Endodermal cell (in vitro differentiated cells): ENCODE measurements at regions not wholly inside any gene's neighbourhood (a gene's known extent, or its start where the extent isn't known, plus 50 kb on each side); places are given as distances from the start of the nearest gene placed in this dataset.
"Not testable (repeated sequence)": the region's sequence is repeated elsewhere in the genome, so short reads cannot be mapped to it uniquely, and the experiment has no call there.

Source experiments
- DNase-seq: peaks from one replicate; pipeline ENCODE4 v3.0.0-alpha.2; 2017
- H3K27ac ChIP-seq: 2 replicates; pipeline ENCODE4 v1.5.1; 2013; ENCODE audit warnings: mild to moderate bottlenecking, low read depth, low read length, moderate library complexity
- H3K27me3 ChIP-seq: 2 replicates; pipeline ENCODE4 v1.6.1; 2013; ENCODE audit warnings: mild to moderate bottlenecking, low read length, moderate library complexity; ENCODE audit not compliant: insufficient read depth, control insufficient read depth, poor library complexity, severe bottlenecking
- H3K36me3 ChIP-seq: 2 replicates; pipeline ENCODE4 v1.7.0; 2013; ENCODE audit warnings: mild to moderate bottlenecking, low read length, moderate library complexity; ENCODE audit not compliant: control insufficient read depth, insufficient read depth
- H3K4me1 ChIP-seq: one replicate; pipeline ENCODE4 v1.7.0; 2013; ENCODE audit warnings: low read length; ENCODE audit not compliant: control insufficient read depth, insufficient read depth
- H3K4me3 ChIP-seq: 2 replicates; pipeline ENCODE4 v1.5.1; 2013; ENCODE audit warnings: mild to moderate bottlenecking, low read length, moderate library complexity
- H3K9ac ChIP-seq: 2 replicates; pipeline ENCODE4 v1.6.1; 2013; ENCODE audit warnings: mild to moderate bottlenecking, low read length, moderate library complexity; ENCODE audit not compliant: poor library complexity, severe bottlenecking; ENCODE audit errors: extremely low read depth
- H3K9me3 ChIP-seq: 2 replicates; pipeline ENCODE4 v1.6.1; 2013; ENCODE audit warnings: mild to moderate bottlenecking, low read length, moderate library complexity; ENCODE audit not compliant: control insufficient read depth
- H3K27ac Mint-ChIP-seq: 2 replicates; pipeline ENCODE4 v1.8.0; 2020; ENCODE audit warnings: mixed read lengths
- H3K27me3 Mint-ChIP-seq: 2 replicates; pipeline ENCODE4 v1.8.0; 2021; ENCODE audit warnings: mild to moderate bottlenecking, mixed read lengths; ENCODE audit not compliant: insufficient read depth
- H3K36me3 Mint-ChIP-seq: 2 replicates; pipeline ENCODE4 v1.8.0; 2020; ENCODE audit warnings: low read depth, mixed read lengths
- H3K4me1 Mint-ChIP-seq: 2 replicates; pipeline ENCODE4 v1.8.0; 2020; ENCODE audit warnings: mixed read lengths
- H3K4me3 Mint-ChIP-seq: 2 replicates; pipeline ENCODE4 v1.8.0; 2020; ENCODE audit warnings: mild to moderate bottlenecking, moderate library complexity, mixed read lengths
- H3K9me3 Mint-ChIP-seq: 2 replicates; pipeline ENCODE4 v1.8.0; 2020; ENCODE audit warnings: mild to moderate bottlenecking, mixed read lengths
- CTCF ChIP-seq: fragments of 200-600 bp; sonication (generic); conservative IDR thresholded peaks from 2 replicates; pipeline ENCODE4 v1.5.0; 2021; ENCODE audit warnings: antibody characterized with exemption, mild to moderate bottlenecking
- WGBS, 2 experiments: methylation state at CpG; one replicate each; pipeline versions ENCODE4 v1.1.5 to v1.1.7; 2013; ENCODE audit warnings: missing lambda C conversion rate in 2 of 2, mixed read lengths in 1 of 2; ENCODE audit not compliant: insufficient coverage in 1 of 2, insufficient read length in 1 of 2; 5-methylcytosine and 5-hydroxymethylcytosine counted together

DNA sequence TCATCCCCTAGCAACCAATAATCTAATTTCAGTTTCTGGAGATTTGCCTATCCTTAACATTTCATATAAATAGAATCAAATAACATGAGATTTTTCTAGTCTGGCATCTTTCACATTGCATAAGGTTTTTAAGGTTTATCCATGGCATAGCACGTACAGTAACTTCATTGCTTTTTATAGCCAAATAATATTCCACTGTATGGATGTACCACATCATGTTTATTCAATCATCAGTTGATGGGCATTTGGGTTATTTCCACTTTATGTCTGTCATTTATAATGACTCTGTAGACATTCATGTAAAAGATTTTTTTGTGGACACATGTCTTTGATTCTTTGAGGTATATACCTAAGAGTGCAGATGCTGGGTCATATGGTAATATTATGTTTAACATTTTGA lies 1052.6 kb downstream of the DNAJB9 start:
- no peaks in the 10 kb centered on the region for H3K4me1 ChIP-seq
- no peak overlapping the region for H3K9ac ChIP-seq
- Mint-ChIP-seq H3K27ac (no peak overlapping the region), H3K27me3 (no peaks in the 10 kb centered on the region), H3K36me3 (peaks cover 2% of the 10 kb centered on the region), H3K4me3 (no peak overlapping the region), H3K4me1 (no peaks in the 10 kb centered on the region), H3K9me3 (peaks cover 44% of the 10 kb centered on the region)
- no peak overlapping the region for H3K27ac ChIP-seq
- H3K4me3 ChIP-seq: no peak overlapping the region
- peaks cover 34% of the 10 kb centered on the region for H3K9me3 ChIP-seq
- H3K27me3 ChIP-seq: no peaks in the 10 kb centered on the region
- no peak for DNase-seq
- TF ChIP-seq CTCF: no peak
- 100% methylated on average over 1 of the region's 1 CpG; no CpG with 5 or more reads in 1 of the 2 experiments for WGBS, 2 experiments
- H3K36me3 ChIP-seq: no peaks in the 10 kb centered on the region

DNA sequence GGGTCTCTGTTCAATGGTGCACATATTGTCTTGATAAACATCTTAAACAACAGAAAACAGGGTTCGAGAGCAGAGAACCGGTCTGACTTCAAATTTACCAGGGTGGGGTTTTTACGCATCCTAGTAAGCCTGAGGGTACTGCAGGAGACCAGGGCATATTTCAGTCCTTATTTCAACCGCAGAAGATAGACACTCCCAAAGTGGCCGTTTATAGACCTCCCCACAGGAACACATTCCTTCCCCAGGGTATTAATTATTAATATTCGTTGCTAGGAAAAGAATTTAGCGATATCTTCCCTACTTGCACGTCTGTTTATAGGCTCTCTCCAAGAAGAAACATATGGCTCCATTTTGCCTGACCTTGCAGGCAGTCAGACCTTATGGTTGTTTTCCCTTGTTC lies 1063.2 kb downstream of the DNAJB9 start:
- 81 to 82% methylated on average over 8 of the region's 8 CpGs for WGBS, 2 experiments
- H3K27me3 ChIP-seq, DNase-seq: not testable (repeated sequence)

GRCh38 chr7:109635374-109635773 lies 1065.7 kb downstream of the DNAJB9 start:
- H3K9me3 ChIP-seq: peaks cover 25% of the 10 kb centered on the region
- H3K9me3 Mint-ChIP-seq: peaks cover 20% of the 10 kb centered on the region

More for the DNA sequence above, 1063.2 kb downstream of the DNAJB9 start:
- Mint-ChIP-seq H3K9me3 (peaks cover 22% of the 10 kb centered on the region), H3K4me1 (peaks cover 11% of the 10 kb centered on the region), H3K36me3 (peaks cover 12% of the 10 kb centered on the region)
- H3K27ac Mint-ChIP-seq, H3K4me3 Mint-ChIP-seq, H3K27me3 Mint-ChIP-seq, H3K4me1 ChIP-seq, H3K9ac ChIP-seq, H3K27ac ChIP-seq, H3K36me3 ChIP-seq: not testable (repeated sequence)
- Histone ChIP-seq H3K9me3 (peaks cover 25% of the 10 kb centered on the region), H3K4me3 (peak overlapping the region; percentile 25)

More at GRCh38 chr7:109635374-109635773, 1065.7 kb downstream of the DNAJB9 start:
- Histone ChIP-seq H3K9ac (no peak overlapping the region), H3K27ac (no peak overlapping the region), H3K27me3 (no peaks in the 10 kb centered on the region), H3K4me3 (no peak overlapping the region), H3K4me1 (no peaks in the 10 kb centered on the region), H3K36me3 (no peaks in the 10 kb centered on the region)
- H3K4me1 Mint-ChIP-seq: peaks cover 28% of the 10 kb centered on the region
- DNase-seq: no peak
- 83% methylated on average over 3 of the region's 3 CpGs; no CpG with 5 or more reads in 1 of the 2 experiments for WGBS, 2 experiments
- H3K27ac Mint-ChIP-seq: no peak overlapping the region
- H3K4me3 Mint-ChIP-seq: no peak overlapping the region
- TF ChIP-seq CTCF: no peak
- H3K36me3 Mint-ChIP-seq: peaks cover 12% of the 10 kb centered on the region
- no peaks in the 10 kb centered on the region for H3K27me3 Mint-ChIP-seq
